GM21360 (cell line): ENCODE measurements at regions not wholly inside any gene's neighbourhood (a gene's known extent, or its start where the extent isn't known, plus 50 kb on each side); places are given as distances from the start of the nearest gene placed in this dataset.

ENCODE experiments used
- ATAC-seq: cut with Tn5 transposase; IDR thresholded peaks from one replicate; pipeline ENCODE4 v1.9.1; 2021; ENCODE audit warnings: mild to moderate bottlenecking, moderate library complexity; ENCODE audit not compliant: unreplicated experiment

- ATAC-seq: no peak
Observed at GRCh38 chr12:97912943-97913342, 450.3 kb downstream of the RMST start.

- ATAC-seq: no peak
Observed at GRCh38 chr12:97921979-97922722, 459.5 kb downstream of the RMST start.

DNA sequence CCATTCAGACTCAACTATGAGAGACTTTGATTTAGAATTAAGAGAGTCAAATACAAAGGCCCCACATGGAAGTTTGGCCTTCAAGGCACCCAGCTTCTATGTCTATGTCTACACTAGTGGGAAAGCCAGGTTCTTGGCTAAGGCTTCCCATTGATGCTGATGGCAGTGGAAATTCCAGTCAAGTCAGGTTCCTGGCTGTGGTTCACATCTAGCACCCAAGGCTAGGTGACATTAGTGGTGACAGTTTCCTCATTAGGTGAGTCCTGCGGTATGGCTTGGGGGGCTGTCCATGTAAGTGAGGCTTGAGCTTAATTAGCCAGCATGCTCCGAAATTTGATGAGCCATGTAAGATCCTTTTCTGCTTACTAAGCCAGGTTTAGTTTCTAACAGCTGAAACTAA, 460.9 kb downstream of the RMST start:
- no peak for ATAC-seq

DNA sequence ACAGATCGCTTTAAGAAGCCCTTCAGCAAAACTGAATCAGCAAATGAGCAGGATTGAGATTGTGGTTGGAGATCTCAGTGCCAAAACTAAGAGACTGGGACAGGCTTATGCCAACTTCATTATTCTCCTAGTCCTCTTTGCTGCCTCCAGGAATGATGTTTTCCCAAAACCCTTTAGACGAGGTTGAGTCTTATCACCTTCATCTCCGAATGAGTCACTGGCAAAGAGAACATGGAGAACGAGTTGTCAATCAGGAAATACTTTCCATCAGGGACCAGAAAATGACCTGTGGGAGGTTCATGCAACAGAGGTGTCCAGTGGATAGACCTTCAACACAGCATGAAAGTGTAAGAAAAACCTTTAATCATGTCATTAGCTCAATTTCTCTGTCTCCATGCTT, 461.5 kb downstream of the RMST start:
- no peak for ATAC-seq

GRCh38 chr12:97927977-97928376, 465.4 kb downstream of the RMST start:
- no peak for ATAC-seq

DNA sequence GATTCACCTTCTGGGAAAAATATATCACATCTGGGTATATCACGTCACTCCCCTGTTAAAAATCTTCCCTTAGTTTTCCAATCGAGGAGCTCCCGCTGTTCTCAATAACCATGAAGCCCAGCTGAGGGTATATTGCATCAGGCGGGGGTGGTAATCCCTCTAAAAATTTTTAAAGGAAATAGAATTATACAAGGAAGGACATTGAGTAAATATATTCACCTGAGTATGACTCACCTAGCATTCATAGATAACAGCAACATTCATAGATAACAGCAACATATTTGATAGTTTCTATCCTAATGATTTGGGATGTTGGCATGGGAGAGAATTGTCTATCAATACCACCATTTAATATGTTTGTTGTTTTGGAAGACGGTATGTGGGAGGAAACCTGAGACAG, 473.6 kb downstream of the RMST start:
- ATAC-seq: no peak

GRCh38 chr12:97938031-97938430, 475.4 kb downstream of the RMST start:
- no peak for ATAC-seq

DNA sequence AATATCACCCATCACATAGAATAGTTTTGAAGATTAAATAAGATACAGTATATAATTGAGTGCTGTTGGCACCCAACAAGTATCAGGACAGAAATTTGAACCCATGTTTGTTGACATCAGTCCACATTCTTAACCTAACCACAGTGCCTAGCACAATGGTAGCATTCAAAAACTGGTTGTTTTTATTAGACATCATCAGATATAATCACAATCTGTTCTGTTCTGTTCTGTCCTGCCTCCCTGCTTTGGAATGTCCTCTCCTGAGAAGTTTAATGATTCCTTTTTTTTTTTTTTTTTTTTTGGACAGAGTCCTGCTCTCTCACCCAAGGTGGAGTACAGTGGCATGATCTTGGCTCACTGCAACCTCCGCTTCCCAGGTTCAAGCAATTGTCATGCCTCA, 476.6 kb downstream of the RMST start:
- no peak for ATAC-seq

- ATAC-seq: no peak
Observed at GRCh38 chr12:97940105-97940504, 477.5 kb downstream of the RMST start.

DNA sequence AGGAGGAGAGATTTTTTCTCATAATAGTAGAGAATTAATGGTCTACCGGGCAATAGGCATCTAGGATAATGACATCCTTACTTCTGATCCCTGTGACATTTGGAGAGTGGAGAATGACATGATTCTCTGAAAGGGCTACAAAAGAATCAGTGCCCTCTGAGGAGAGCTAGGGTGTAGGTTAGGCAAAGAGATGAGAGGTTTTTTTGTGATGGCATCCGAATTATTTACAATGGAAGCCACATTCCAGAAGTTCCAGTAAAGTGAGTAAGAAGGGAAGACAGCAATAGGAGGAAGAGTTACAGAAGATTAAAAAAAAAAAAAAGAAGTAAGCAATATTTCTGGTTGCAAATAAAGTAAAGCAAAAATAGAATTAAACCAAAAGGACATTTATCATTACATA, 478.0 kb downstream of the RMST start:
- no peak for ATAC-seq

- ATAC-seq: no peak
Observed at GRCh38 chr12:97941686-97942354, 479.2 kb downstream of the RMST start.

DNA sequence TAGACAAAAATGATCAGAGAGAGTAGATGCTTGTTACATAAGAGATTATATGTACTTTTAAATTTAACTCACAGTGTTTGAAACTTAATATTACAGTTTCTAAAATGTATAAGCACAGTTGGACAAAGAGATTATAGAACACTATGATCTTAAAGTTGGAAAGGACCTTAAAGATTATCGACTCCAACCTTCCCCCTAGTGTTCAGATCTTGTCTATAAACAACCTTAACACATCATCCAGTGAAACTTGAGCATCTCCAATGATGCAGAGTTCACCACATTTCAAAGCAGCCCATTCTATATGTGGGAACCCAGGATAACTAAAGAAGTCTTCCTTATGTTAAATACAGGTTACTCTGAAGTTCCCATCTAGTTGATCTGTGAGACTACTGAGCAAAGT, 480.8 kb downstream of the RMST start:
- no peak for ATAC-seq

GRCh38 chr12:97944576-97944975, 482.0 kb downstream of the RMST start:
- ATAC-seq: no peak

- ATAC-seq: no peak
Observed at GRCh38 chr12:97946701-97947100, 484.1 kb downstream of the RMST start.

- ATAC-seq: no peak
Observed at GRCh38 chr12:97948591-97948990, 486.0 kb downstream of the RMST start.

DNA sequence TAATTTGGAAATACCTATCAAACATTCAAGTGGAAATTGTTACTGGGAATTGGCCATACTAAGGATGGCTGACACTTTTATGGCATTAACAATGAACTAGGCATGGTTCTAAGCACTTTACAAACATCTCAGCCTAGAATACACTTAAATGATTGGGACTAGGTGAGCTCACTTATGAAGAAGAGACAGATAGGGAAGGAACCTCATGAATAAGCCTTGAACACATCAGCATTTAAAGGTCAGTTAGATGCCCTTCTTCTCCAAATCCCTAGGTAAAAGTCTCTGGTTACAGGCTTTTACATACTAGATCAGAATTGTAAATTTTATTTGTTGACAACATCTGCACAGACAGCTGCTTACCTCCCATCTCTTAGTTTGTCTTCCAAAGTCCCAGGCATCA, 488.6 kb downstream of the RMST start:
- no peak for ATAC-seq

DNA sequence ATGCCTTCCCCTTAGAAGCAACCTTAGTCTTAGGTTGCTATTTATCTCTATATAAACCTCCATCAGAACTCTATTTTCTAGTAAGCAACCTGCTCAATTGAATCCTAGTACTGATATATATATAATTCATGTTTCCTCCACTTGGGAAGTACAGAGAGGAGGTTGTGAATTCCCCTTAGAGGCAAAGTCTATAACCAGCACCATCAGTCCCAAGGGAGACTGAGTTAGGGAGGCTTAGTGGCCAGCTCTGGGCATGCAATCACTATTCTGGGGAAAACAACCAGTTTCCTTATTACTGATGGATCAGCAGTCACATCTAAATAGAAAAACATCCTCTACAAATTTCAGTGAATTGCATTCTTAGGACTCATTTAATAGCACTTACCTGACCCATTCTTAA, 489.1 kb downstream of the RMST start:
- no peak for ATAC-seq

GRCh38 chr12:97957109-97957508, 494.5 kb downstream of the RMST start:
- no peak for ATAC-seq

GRCh38 chr12:97960225-97960624, 497.6 kb downstream of the RMST start:
- no peak for ATAC-seq

GRCh38 chr12:97960741-97961608, 498.4 kb downstream of the RMST start:
- peak; percentile 86 for ATAC-seq

DNA sequence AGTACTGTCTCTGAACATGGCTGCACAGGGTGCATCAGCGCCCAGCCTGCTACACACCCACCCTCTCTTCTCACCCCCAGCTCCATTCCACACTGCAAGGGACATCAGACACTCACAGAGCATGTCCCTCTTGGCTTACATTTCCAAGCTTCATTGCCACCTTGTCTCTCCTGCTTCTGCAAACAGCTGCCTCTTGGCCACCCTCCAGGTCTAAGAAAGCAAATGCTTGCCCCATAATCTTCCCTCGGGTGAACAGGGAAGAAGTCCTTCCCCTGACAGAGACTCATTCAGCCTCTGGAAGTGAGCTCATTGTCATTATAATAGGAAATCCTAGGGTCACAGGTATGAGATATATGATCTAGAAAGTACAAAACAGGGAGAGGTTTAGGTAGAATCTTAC, 505.2 kb downstream of the RMST start:
- no peak for ATAC-seq
